NCI-H82 treated with DMSO at 0.1 percent for 48 hours (cell line): ENCODE measurements at regions not wholly inside any gene's neighbourhood (a gene's known extent, or its start where the extent isn't known, plus 50 kb on each side); places are given as distances from the start of the nearest gene placed in this dataset.

Experiments
- DNase-seq: peaks from one replicate; lab custom pipeline; 2025; ENCODE audit not compliant: unreplicated experiment; lab: John Stamatoyannopoulos, UW

- no peak for DNase-seq
Measured at GRCh38 chr10:16352146-16352545, 84.7 kb upstream of the PTER start.

DNA sequence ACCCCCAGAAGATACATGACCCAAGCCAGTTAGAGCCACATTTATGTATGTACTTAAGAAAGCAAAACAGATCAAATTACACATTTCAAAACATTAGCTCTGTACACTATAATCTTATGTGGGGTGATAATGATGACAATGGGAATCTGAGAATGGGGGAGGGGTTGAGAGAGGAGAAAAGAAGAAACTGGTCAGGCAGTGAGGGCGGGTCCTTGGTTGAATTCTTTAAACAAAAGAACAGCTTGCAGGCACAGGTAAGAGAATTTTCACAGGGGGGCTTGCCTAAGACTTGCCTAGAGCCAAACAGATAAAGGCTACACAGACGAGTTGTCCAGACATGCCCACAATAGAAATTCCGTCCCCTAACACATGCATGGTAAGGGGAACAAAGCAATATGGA, 76.8 kb upstream of the PTER start:
- no peak for DNase-seq

- DNase-seq = no peak
Measured at GRCh38 chr10:16360425-16360824, 76.4 kb upstream of the PTER start.

DNA sequence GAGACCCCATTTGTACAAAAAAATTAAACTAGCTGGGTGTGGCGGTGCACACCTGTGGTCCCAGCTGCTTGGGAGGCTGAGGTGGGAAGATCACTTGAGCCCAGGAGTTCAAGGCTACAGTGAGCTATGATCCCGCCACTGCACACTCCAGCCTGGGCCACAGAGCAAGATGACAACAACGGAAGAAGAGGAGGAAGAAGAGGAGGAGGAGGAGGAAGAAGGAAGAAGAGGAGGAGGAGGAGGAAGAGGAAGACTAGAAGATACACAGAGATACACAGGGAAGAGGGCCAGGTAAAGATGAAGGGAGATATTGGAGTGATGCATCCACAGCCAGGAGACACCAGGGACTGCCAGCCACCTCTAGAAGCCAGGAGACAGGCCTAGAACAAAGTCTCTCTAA, 75.7 kb upstream of the PTER start:
- no peak for DNase-seq

- DNase-seq = no peak
Measured at GRCh38 chr10:16363741-16364140, 73.1 kb upstream of the PTER start.

GRCh38 chr10:16367621-16368292, 69.1 kb upstream of the PTER start:
- no peak for DNase-seq

- no peak for DNase-seq
Measured at GRCh38 chr10:16381083-16381482, 55.7 kb upstream of the PTER start.

DNA sequence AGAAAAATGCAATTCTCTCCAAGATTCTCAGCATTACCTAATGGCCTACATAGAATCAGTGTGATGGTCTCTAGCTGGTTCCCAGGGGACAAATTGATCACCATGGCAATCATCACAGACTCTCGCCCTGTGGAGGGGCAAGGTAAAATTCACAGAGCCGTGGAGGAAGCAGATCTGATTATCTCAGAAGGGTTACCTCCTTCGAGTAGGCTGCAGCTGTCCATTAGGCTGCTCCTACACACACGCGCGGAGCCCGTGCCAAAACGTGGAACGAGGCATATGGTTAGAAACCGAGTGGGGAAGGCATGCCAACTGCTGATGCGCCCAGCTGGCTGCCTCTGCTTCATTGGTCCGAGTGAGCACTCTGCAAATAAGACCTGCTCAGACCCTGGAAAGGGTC, 52.8 kb upstream of the PTER start:
- no peak for DNase-seq

GRCh38 chr10:16386855-16387254, 50.0 kb upstream of the PTER start:
- no peak for DNase-seq
